MM.1S (cell line): ENCODE measurements at regions not wholly inside any gene's neighbourhood (a gene's known extent, or its start where the extent isn't known, plus 50 kb on each side); places are given as distances from the start of the nearest gene placed in this dataset.
A peak's percentile ranks its signal among the peaks of the same experiment; 100 is the strongest.

Experiments used
- DNase-seq: peaks from one replicate; pipeline ENCODE4 v3.0.0-alpha.2; 2015
- H2AFZ ChIP-seq: fragments of 300-600 bp; sonication (generic); 2 replicates; pipeline ENCODE4 v1.6.0; 2016; ENCODE audit warnings: antibody characterized with exemption, low read length
- H3F3A ChIP-seq: fragments of 300-600 bp; sonication (generic); 2 replicates; pipeline ENCODE4 v1.6.1; 2016; ENCODE audit warnings: mild to moderate bottlenecking, antibody characterized with exemption, low read length, moderate library complexity, mixed read lengths; ENCODE audit not compliant: insufficient read depth
- H3K27ac ChIP-seq: fragments of 300-600 bp; sonication (generic); 2 replicates; pipeline ENCODE4 v1.5.1; 2016; ENCODE audit warnings: mild to moderate bottlenecking, low read length
- H3K27me3 ChIP-seq: fragments of 300-600 bp; sonication (generic); replicated peaks from 2 replicates; pipeline ENCODE4 v1.6.0; 2016; ENCODE audit warnings: low read length; ENCODE audit not compliant: insufficient read depth
- H3K36me3 ChIP-seq: fragments of 300-600 bp; sonication (generic); replicated peaks from 2 replicates; pipeline ENCODE4 v1.6.1; 2016; ENCODE audit warnings: mild to moderate bottlenecking, low read length, mixed read lengths; ENCODE audit not compliant: insufficient read depth
- H3K4me1 ChIP-seq: fragments of 300-600 bp; sonication (generic); 2 replicates; pipeline ENCODE4 v1.6.1; 2016; ENCODE audit warnings: low read length, mixed read lengths
- H3K4me2 ChIP-seq: fragments of 300-600 bp; sonication (generic); 2 replicates; pipeline ENCODE4 v1.6.0; 2016; ENCODE audit warnings: low read depth, low read length
- H3K4me3 ChIP-seq: fragments of 300-600 bp; sonication (generic); 2 replicates; pipeline ENCODE4 v1.5.1; 2016; ENCODE audit warnings: low read length, mixed read lengths
- H3K79me2 ChIP-seq: fragments of 300-600 bp; sonication (generic); 2 replicates; pipeline ENCODE4 v1.6.1; 2016; ENCODE audit warnings: mixed run types, low read length, mixed read lengths
- H3K9ac ChIP-seq: fragments of 300-600 bp; sonication (generic); 2 replicates; pipeline ENCODE4 v1.6.1; 2016; ENCODE audit warnings: low read length, mixed read lengths
- H3K9me2 ChIP-seq: fragments of 300-600 bp; sonication (generic); replicated peaks from 2 replicates; pipeline ENCODE4 v1.6.1; 2016; ENCODE audit warnings: mild to moderate bottlenecking, low read length, mixed read lengths; ENCODE audit not compliant: insufficient read depth
- H3K9me3 ChIP-seq: fragments of 300-600 bp; sonication (generic); replicated peaks from 2 replicates; pipeline ENCODE4 v1.6.1; 2016; ENCODE audit warnings: mild to moderate bottlenecking, low read length, mixed read lengths; ENCODE audit not compliant: insufficient read depth
- H4K20me1 ChIP-seq: fragments of 300-600 bp; sonication (generic); 2 replicates; pipeline ENCODE4 v1.6.1; 2016; ENCODE audit warnings: mild to moderate bottlenecking, low read length, moderate library complexity, mixed read lengths; ENCODE audit not compliant: insufficient read depth
- CTCF ChIP-seq: fragments of 300-600 bp; sonication (generic); IDR thresholded peaks from 2 replicates; pipeline ENCODE4 v1.5.1; 2016; ENCODE audit warnings: antibody characterized with exemption, low read length, mixed read lengths
- EZH2 ChIP-seq: fragments of 300-600 bp; sonication (generic); optimal IDR thresholded peaks from 2 replicates; pipeline ENCODE3; 2017; ENCODE audit warnings: low read depth, mild to moderate bottlenecking, antibody characterized with exemption, low read length, mixed read lengths
- EZH2phosphoT487 ChIP-seq: fragments of 300-600 bp; sonication (generic); IDR thresholded peaks from 2 replicates; pipeline ENCODE4 v1.6.1; 2018; ENCODE audit warnings: antibody characterized with exemption, low read length

GRCh38 chr7:136496551-136496950, 371.9 kb upstream of the CHRM2 start:
- Histone ChIP-seq H2AFZ (no peak overlapping the region), H3K9me2 (no peaks in the 10 kb centered on the region)
- no peak for DNase-seq

GRCh38 chr7:136495081-136495480, 373.4 kb upstream of the CHRM2 start:
- Histone ChIP-seq H3K27ac (no peak overlapping the region), H3K27me3 (no peaks in the 10 kb centered on the region), H2AFZ (no peak overlapping the region), H3K4me1 (no peaks in the 10 kb centered on the region), H3K9ac (no peak overlapping the region), H3K79me2 (no peaks in the 10 kb centered on the region), H3K4me2 (no peak overlapping the region), H3K9me2 (no peaks in the 10 kb centered on the region), H3F3A (no peaks in the 10 kb centered on the region), H3K4me3 (no peak overlapping the region), H4K20me1 (no peaks in the 10 kb centered on the region), H3K36me3 (no peaks in the 10 kb centered on the region), H3K9me3 (no peaks in the 10 kb centered on the region)
- TF ChIP-seq EZH2phosphoT487 (no peak), CTCF (no peak), EZH2 (no peak)
- peak; percentile 16 for DNase-seq

More at GRCh38 chr7:136496551-136496950, 371.9 kb upstream of the CHRM2 start:
- no peaks in the 10 kb centered on the region for H3K4me1 ChIP-seq
- no peaks in the 10 kb centered on the region for H3F3A ChIP-seq
- no peak overlapping the region for H3K27ac ChIP-seq
- H3K27me3 ChIP-seq: no peaks in the 10 kb centered on the region
- no peaks in the 10 kb centered on the region for H3K36me3 ChIP-seq
- H3K9me3 ChIP-seq: no peaks in the 10 kb centered on the region
- H3K4me2 ChIP-seq: no peak overlapping the region
- no peak overlapping the region for H3K4me3 ChIP-seq
- H4K20me1 ChIP-seq: no peaks in the 10 kb centered on the region
- H3K79me2 ChIP-seq: no peaks in the 10 kb centered on the region
- TF ChIP-seq EZH2phosphoT487: no peak
- TF ChIP-seq EZH2: no peak
- TF ChIP-seq CTCF: no peak
- no peak overlapping the region for H3K9ac ChIP-seq

- DNase-seq: no peak
- no peaks in the 10 kb centered on the region for H3F3A ChIP-seq
- H4K20me1 ChIP-seq: no peaks in the 10 kb centered on the region
- no peak for TF ChIP-seq EZH2phosphoT487
- no peak for TF ChIP-seq EZH2
- no peak for TF ChIP-seq CTCF
- no peaks in the 10 kb centered on the region for H3K4me1 ChIP-seq
- no peaks in the 10 kb centered on the region for H3K36me3 ChIP-seq
- H3K4me2 ChIP-seq: no peak overlapping the region
- no peaks in the 10 kb centered on the region for H3K79me2 ChIP-seq
- no peaks in the 10 kb centered on the region for H3K9me3 ChIP-seq
- H2AFZ ChIP-seq: no peak overlapping the region
- no peaks in the 10 kb centered on the region for H3K27me3 ChIP-seq
- no peak overlapping the region for H3K27ac ChIP-seq
- H3K9ac ChIP-seq: no peak overlapping the region
- no peak overlapping the region for H3K4me3 ChIP-seq
- H3K9me2 ChIP-seq: no peaks in the 10 kb centered on the region
These were observed 376.1 kb upstream of the CHRM2 start for GRCh38 chr7:136492366-136492765.
